ENCODE measurements at regions not wholly inside any gene's neighbourhood (a gene's known extent, or its start where the extent isn't known, plus 50 kb on each side); places are given as distances from the start of the nearest gene placed in this dataset.
A peak's percentile ranks its signal among the peaks of the same experiment; 100 is the strongest.
"Not testable (repeated sequence)": the region's sequence is repeated elsewhere in the genome, so short reads cannot be mapped to it uniquely, and the experiment has no call there.

GRCh38 chr13:95391362-95391761 lies 90.1 kb upstream of the ABCC4 start:
- DNase-seq: no peak

DNA sequence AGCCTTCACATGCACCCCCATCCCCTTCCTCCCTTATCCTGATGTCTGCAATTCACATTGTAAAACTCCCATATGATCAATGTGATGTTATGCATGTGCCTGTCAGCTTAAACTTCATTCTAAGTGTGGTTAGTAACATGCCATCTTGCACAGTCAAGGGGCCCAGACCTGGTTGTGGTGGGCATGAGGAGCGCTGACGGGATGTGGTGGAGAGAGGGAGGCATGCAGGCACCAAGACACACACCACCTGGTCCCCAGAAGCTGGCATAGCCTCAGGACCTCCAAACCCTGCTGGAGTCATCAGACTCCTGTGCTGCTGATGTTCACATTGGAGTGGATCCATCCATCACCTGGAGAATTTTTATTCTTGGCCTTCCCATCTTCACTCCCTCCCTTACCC lies 90.5 kb upstream of the ABCC4 start:
- DNase-seq: no peak

- DNase-seq: no peak
Observed at GRCh38 chr13:95392597-95392996, 91.3 kb upstream of the ABCC4 start.

DNA sequence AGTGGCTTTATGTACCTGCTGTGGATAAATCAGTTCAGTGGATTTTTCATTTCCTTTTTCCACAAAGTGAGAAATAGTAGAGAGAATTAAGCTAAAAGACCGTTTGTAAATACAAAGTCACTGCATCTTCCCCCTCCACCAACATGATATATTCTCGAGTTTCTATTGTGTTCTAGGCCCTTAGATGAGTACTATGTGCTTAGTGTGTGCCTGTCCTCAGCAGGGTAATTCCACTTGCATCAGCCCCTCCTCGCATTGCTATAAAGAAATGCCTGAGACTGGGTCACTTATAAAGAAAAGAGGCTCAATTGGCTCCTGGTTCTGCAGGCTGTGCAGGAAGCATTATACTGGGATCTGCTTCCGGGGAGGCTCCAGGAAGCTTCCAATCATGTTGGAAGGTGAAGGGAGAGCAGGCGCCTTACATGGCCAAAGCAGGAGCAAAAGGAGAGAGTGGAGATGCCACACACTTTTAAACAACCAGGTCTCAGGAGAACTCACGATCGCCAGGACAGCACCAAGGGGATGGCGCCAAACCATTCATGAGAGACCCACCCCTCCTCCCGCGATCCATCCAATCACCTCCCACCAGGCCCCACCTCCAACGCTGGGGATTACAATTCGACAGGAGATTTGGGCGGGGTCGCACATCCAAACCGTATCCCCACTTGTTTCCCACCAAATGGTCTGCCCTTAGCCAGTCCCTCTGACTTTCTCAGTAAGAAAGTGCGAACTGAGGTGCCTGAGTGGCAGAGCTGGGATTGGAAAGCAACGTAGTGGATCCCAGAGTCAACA lies 102.3 kb upstream of the ABCC4 start:
- peak; percentile 20 for DNase-seq

GRCh38 chr13:95404141-95404882 lies 103.1 kb upstream of the ABCC4 start:
- peak; percentile 79 for DNase-seq

DNA sequence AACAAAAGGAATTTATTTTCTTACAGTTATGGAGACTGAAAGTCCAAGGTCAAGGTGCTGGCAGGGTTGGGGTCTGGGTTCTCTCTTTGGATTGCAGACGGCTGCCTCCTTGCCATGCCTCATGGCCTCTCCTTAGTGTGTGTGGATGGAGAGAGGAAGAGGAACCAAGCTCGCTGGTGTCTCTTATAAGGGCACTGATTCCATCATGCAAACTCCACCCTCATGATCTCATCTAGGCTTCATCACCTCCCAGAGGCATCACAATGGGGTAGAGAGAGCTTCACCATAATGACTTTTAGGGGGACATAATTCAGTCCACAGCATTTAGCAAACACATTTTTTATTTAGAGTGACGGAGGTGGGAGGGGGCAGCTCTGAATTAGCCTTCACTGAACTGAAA lies 104.9 kb upstream of the ABCC4 start:
- DNase-seq: no peak

DNA sequence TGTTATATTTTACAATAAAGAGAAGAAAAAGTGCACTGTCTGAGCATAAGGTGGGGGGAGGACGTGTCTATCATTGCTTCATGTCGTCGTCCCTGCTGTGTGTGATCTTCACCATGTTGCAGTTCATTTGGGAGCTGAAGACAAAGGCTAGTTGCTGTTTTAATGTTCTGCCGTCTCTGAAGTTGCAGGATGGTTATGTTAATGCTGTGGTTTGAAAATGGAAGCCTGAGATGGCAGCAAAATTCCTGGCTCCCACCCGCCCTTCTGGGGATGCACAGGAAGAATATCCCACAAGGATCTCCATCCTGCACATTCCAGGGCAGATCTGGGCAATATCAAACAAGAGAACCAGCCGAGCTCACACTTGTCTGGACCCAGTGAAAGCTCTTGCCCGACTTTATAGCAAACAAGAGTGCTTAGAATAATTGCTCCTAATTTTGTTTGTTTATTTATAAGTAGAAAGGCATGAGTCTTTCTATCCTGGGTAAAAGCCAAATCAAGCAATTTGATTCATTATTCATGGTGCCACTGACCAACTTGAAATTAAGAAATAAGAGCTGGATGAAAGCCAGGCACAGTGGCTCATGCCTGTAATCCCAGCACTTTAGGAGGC lies 110.3 kb upstream of the ABCC4 start:
- DNase-seq: no peak

- no peak for DNase-seq
Observed at GRCh38 chr13:95418946-95419345, 117.7 kb upstream of the ABCC4 start.

DNA sequence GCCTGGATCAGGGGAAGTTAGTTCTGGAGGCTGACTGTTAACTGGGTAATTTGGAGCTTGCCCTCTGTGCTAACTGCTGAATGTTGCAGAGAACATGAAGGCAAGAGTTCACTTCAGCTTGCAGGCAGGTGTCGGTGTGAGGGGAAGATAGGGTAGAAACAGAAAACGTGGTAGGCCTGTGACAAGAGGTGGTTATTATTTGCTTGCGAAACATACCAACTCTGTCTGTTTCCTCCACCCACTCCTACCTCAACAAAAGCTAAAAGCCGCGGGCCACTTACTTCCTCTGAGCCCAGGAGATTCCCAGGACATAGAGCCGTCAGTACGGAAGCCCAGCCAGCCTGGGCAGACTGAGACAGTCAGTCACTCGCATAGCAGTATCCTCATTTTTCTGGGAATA lies 119.2 kb upstream of the ABCC4 start:
- no peak for DNase-seq

DNA sequence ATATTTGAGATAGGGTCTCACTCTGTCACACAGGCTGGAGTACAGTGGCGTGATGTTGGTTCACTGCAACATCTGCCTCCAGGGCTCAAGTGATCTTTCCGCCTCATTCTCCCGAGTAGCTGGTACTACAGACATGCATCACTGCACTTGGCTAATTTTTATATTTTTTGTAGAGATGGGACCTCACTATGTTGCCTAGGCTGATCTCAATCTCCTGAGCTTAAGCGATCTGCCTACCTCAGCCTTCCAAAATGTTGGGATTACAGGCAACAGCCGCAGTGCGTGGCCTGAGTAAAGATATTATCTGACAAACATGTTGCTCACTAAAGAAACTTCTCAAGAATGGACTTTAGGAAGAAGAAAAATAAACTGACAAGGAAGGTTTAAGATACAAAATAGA lies 125.4 kb upstream of the ABCC4 start:
- no peak for DNase-seq

- not testable (repeated sequence) for DNase-seq
Observed at GRCh38 chr13:95430525-95430924, 122.0 kb upstream of the CLDN10 start.

DNA sequence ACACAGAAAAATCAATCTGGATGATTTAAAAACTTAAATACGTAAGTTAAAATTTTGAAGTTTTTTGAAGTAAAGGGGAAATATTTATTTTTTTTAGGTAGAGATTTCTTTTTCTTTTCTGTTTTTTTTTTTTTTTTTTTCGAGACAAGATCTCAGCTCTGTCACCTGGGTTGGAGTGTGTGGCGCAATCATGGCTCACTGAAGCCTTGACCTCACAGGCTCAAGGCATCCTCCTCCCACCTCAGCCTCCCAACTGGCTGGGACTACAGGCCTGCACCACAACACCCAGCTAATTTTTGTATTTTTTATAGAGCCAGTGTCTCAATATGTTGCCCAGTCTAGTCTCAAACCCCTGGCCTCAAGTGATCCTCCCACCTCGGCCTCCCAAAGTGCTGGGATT lies 120.4 kb upstream of the CLDN10 start:
- no peak for DNase-seq

GRCh38 chr13:95433537-95433936 lies 119.0 kb upstream of the CLDN10 start:
- no peak for DNase-seq

DNA sequence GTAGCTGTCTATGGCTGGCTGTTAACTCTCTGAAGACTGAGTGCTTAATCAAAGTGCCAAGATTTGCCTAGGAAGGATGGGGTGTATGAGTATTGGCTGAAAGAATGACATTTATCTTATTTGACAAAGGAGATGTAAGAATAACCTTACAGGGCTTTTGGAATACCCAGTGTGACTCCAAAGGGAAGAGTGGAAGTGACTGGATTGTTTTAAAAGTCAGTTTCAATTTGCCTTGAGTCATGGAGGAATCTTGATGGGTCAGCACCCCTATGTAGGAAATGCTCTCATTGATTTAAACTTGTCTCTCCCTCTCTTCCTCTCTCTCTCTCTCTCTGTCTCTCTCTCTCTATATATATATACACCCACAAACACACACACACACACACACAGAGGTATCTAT lies 118.4 kb upstream of the CLDN10 start:
- no peak for DNase-seq

DNA sequence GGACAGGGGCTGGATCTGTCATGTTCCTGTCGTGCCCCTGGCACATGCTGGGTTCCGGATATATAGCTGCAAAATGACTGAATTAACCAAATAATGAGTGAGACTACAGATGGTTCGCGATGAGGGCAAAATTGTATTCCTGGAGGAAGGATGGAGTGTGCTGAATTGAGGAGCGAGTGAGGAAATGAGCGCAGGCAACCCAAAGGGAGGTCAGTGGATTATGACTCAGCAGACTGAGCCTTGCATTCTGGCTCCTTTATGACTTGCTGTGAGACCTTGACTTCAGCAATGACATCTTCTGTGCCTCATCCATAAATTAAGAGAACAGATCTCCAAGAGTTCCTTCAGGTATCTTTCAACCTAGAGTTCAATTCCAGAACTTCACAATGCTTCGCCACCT lies 115.0 kb upstream of the CLDN10 start:
- no peak for DNase-seq

GRCh38 chr13:95438297-95438696 lies 114.2 kb upstream of the CLDN10 start:
- DNase-seq: no peak

- no peak for DNase-seq
Observed at GRCh38 chr13:95440441-95441088, 112.0 kb upstream of the CLDN10 start.

GRCh38 chr13:95441326-95441725 lies 111.2 kb upstream of the CLDN10 start:
- no peak for DNase-seq

DNA sequence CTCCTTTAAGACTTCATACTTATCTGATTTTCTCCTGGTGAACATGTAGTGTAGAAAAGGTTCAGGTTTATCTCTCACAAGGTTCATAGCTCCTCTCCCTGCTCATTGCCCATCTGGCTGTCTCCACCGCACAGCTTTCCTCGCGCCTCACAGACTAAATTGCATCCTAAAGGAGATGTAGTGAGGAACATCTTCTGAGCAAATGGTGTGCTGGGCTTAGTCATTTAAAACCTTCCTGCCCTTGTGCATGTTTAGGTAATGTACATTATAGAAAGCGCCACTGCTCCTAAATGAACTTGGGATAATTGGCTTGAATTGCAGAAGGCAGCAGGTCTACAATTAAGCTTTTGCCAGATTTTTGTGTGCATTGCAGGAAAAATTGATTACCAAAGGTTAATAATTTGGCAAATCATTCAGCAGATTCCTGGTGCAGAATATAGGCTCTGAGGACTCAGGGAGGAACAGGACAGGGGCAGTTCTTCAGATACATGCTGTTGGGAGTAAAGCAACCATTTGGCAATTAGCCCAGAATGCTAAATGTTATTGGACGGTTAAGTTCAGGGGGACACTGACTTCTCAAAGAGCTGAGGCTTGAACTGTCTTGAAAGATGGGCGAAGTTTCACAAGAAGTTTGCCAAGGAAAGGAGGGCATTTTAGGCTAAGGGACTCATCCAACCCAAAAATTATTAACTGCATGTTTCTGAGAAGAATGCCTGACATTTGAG lies 108.4 kb upstream of the CLDN10 start:
- DNase-seq: no peak

DNA sequence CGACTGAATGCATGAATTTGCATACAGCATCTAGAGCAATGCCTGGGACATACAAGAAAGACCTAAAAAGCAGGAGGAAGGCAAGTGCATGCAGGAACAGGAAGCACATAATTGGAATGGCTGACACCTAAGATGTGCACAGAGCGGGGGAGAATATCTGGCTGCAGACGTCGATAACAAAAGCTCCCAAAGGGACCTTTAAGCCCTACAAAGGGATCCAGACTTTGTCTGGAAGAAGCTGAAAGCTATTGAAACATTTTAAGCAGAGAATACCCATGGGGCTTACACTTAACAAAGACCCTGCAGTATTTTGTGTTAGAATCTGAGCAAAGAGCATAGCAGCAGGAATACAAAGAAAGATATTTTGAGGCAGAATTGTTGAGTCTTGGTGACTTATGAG lies 107.4 kb upstream of the CLDN10 start:
- DNase-seq: no peak

DNA sequence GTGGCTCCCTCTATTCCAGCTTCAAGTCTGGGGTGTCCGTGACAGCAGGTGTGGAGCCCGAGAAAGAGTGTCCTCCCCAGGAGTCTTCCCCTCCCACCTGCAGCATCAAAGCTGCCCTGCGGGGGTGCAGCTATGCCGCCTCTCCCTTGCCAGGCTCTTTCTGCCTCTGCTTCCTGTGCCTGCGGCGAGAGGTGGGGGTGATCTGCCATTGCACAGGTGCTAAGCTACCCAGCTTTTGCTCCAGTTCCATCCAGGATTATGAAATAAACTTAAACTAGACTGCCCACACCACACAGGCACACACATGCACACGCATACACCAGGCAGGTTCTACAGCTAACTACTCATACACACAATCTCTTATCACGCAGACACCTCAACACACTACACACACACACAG lies 104.7 kb upstream of the CLDN10 start:
- DNase-seq: no peak

DNA sequence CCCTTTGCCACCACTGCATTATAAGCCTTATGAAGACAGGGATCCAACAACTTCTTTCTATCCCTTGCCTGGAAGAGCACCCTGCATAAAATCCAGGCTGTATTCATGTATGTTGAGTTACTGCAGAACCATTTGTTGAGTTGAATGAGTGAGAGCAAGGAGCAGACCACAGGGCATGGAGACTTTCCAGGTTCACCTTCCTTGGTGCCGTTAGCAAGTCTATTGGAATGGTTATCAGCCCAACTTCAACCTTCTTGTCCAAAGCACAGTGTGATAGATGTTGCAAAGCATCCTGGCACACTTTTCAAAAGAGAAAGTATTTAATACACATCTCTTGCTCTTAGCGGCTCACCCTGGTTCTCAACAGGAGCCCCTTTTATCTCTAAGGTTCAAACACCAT lies 100.9 kb upstream of the CLDN10 start:
- DNase-seq: no peak

DNA sequence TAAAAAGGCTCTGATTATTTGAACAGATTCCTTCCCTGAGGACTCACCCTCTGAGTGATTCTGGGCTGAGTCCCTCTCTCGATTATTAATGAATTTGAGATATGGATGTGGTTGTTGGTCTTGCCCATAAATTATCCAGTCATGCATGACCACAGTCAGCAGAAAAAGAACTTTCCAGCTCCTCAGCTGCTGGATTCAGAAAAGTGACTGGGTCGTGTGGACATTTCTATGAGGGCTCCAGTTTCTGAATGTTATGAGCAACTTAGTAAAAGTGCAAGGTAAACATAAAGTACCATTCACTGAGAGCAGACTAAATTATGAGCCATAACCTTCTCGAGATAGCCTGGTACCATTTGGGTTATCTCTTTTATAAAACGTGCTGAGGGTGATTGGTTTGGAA lies 100.1 kb upstream of the CLDN10 start:
- DNase-seq: no peak

All from activated T-cell treated with anti-CD3 and anti-CD28 coated beads, Interleukin-2, amount 50 U/mL, for 1 hour (primary cell).